Keratinocyte (primary cell): ENCODE measurements at regions not wholly inside any gene's neighbourhood (a gene's known extent, or its start where the extent isn't known, plus 50 kb on each side); places are given as distances from the start of the nearest gene placed in this dataset.

Source experiments
- DNase-seq: peaks from one replicate; pipeline ENCODE4 v3.0.0-alpha.2; 2011; ENCODE audit warnings: low read depth, missing footprints, low spot score
- FAIRE-seq: peaks from 2 replicates; lab custom pipeline; 2011; peaks lifted over from hg19 to GRCh38; lab: Jason Lieb, UNC
- H2AFZ ChIP-seq: 2 replicates; pipeline ENCODE4 v1.6.0; 2012; ENCODE audit warnings: low read length, control low read depth, inconsistent platforms; ENCODE audit not compliant: control insufficient read depth
- H3K27ac ChIP-seq: 2 replicates; pipeline ENCODE4 v1.5.1; 2011; ENCODE audit warnings: low read length; ENCODE audit not compliant: control insufficient read depth, insufficient read depth
- H3K27me3 ChIP-seq: 3 replicates; pipeline ENCODE4 v1.6.0; 2011; ENCODE audit warnings: low read length; ENCODE audit not compliant: control insufficient read depth, insufficient read depth; ENCODE audit errors: extremely low read depth
- H3K36me3 ChIP-seq, 2 experiments: 2 replicates in 1 of 2; 3 replicates in 1 of 2; pipeline ENCODE4 v1.5.1; 2011; ENCODE audit warnings: low read length in 2 of 2, mild to moderate bottlenecking in 1 of 2; ENCODE audit not compliant: control insufficient read depth in 2 of 2, insufficient read depth in 2 of 2; ENCODE audit errors: extremely low read depth in 1 of 2
- H3K4me1 ChIP-seq: 3 replicates; pipeline ENCODE4 v1.5.1; 2011; ENCODE audit warnings: low read length; ENCODE audit not compliant: control insufficient read depth, insufficient read depth; ENCODE audit errors: extremely low read depth
- H3K4me2 ChIP-seq: 3 replicates; pipeline ENCODE4 v1.6.0; 2011; ENCODE audit warnings: low read depth, low read length; ENCODE audit not compliant: control insufficient read depth, insufficient read depth; ENCODE audit errors: extremely low read depth
- H3K4me3 ChIP-seq, 3 experiments: fragments of 200-600 bp in 1 of 3; sonication (generic) in 1 of 3; 2 replicates in 2 of 3; 3 replicates in 1 of 3; pipeline ENCODE4 v1.5.1; 2011 to 2016; ENCODE audit warnings: low read length in 3 of 3, mild to moderate bottlenecking in 3 of 3, control low read depth in 2 of 3, inconsistent platforms in 1 of 3, low read depth in 1 of 3, mixed read lengths in 1 of 3, mixed run types in 1 of 3, moderate library complexity in 1 of 3; ENCODE audit not compliant: control insufficient read depth in 2 of 3, insufficient read depth in 2 of 3; ENCODE audit errors: extremely low read depth in 1 of 3
- H3K79me2 ChIP-seq: 2 replicates; pipeline ENCODE4 v1.6.0; 2012; ENCODE audit warnings: low read length; ENCODE audit not compliant: control insufficient read depth, insufficient read depth
- H3K9ac ChIP-seq: 3 replicates; pipeline ENCODE4 v1.6.0; 2011; ENCODE audit warnings: low read length; ENCODE audit not compliant: control insufficient read depth, insufficient read depth; ENCODE audit errors: extremely low read depth
- H3K9me1 ChIP-seq: 3 replicates; pipeline ENCODE4 v1.6.0; 2011; ENCODE audit warnings: low read length; ENCODE audit not compliant: control insufficient read depth, insufficient read depth; ENCODE audit errors: extremely low read depth
- H3K9me3 ChIP-seq: 2 replicates; pipeline ENCODE4 v1.5.1; 2012; ENCODE audit warnings: low read depth, low read length; ENCODE audit not compliant: control insufficient read depth
- H4K20me1 ChIP-seq: 3 replicates; pipeline ENCODE4 v1.6.0; 2011; ENCODE audit warnings: low read length; ENCODE audit not compliant: control insufficient read depth, insufficient read depth; ENCODE audit errors: extremely low read depth
- EZH2 ChIP-seq: IDR thresholded peaks from one replicate; pipeline ENCODE4 v1.6.1; 2012; ENCODE audit warnings: inconsistent platforms, mild to moderate bottlenecking, low read length, moderate library complexity
- dilution Hi-C: fragments of 300-500 bp; cut with MboI; formaldehyde crosslinking; loops from one replicate; pipeline ENCODE4 v1.7.0; 2020; ENCODE audit warnings: low sequenced_read_pairs; ENCODE audit not compliant: extremely low pct_ligation_motif_present
- TF ChIP-seq, protein P1 (sequence below), 3 experiments: IDR thresholded peaks in 1 of 3; conservative IDR thresholded peaks in 1 of 3; optimal IDR thresholded peaks in 1 of 3; 2 replicates in 2 of 3; 3 replicates in 1 of 3; pipeline versions ENCODE3 to v1.5.1; 2011; ENCODE audit warnings: low read length in 3 of 3, mild to moderate bottlenecking in 3 of 3, moderate library complexity in 2 of 3, control low read depth in 1 of 3, inconsistent platforms in 1 of 3; ENCODE audit not compliant: insufficient read depth in 2 of 3; ENCODE audit errors: extremely low read depth in 1 of 3

DNA sequence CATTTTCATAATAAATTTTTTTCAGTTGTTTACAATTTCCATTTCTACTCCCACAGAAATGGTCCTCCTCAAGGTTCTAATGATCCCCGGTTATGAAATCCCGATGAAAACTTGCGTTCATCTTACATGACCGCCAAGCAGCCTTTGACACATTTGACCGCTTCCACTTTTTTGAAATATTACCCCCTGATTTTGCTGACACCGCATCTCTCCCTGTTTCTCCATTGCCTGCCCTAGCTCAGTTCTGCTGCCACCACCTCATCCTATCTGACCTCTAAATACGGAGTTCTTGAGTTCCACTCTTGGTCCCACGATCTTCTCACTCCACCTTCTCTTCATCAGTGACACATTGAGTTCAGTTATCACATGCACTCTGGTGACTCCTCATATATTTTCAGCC, 74.1 kb downstream of the SLC35B3 start:
- Histone ChIP-seq H3K4me1 (no peaks in the 10 kb centered on the region), H3K79me2 (no peaks in the 10 kb centered on the region), H3K9me1 (no peaks in the 10 kb centered on the region), H3K36me3 (no peaks in the 10 kb centered on the region), H3K4me3 (no peak overlapping the region), H3K27me3 (no peaks in the 10 kb centered on the region), H2AFZ (no peak overlapping the region), H3K9me3 (no peaks in the 10 kb centered on the region), H4K20me1 (no peaks in the 10 kb centered on the region), H3K9ac (no peak overlapping the region), H3K27ac (no peak overlapping the region), H3K4me2 (no peak overlapping the region)
- DNase-seq (no peak), FAIRE-seq (no peak)
- dilution Hi-C loops: no loop called here
- TF ChIP-seq, protein P1, sequence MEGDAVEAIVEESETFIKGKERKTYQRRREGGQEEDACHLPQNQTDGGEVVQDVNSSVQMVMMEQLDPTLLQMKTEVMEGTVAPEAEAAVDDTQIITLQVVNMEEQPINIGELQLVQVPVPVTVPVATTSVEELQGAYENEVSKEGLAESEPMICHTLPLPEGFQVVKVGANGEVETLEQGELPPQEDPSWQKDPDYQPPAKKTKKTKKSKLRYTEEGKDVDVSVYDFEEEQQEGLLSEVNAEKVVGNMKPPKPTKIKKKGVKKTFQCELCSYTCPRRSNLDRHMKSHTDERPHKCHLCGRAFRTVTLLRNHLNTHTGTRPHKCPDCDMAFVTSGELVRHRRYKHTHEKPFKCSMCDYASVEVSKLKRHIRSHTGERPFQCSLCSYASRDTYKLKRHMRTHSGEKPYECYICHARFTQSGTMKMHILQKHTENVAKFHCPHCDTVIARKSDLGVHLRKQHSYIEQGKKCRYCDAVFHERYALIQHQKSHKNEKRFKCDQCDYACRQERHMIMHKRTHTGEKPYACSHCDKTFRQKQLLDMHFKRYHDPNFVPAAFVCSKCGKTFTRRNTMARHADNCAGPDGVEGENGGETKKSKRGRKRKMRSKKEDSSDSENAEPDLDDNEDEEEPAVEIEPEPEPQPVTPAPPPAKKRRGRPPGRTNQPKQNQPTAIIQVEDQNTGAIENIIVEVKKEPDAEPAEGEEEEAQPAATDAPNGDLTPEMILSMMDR (optimal IDR thresholded peaks at IDR 0.05 in 1 of 3, IDR thresholded peaks at IDR 0.05 in 1 of 3, conservative IDR thresholded peaks at IDR 0.05 in 1 of 3; ENCODE audit: extremely low read depth in 1 of 3, insufficient read depth in 2 of 3, low read length in 3 of 3): no peak
- no peak for TF ChIP-seq EZH2

DNA sequence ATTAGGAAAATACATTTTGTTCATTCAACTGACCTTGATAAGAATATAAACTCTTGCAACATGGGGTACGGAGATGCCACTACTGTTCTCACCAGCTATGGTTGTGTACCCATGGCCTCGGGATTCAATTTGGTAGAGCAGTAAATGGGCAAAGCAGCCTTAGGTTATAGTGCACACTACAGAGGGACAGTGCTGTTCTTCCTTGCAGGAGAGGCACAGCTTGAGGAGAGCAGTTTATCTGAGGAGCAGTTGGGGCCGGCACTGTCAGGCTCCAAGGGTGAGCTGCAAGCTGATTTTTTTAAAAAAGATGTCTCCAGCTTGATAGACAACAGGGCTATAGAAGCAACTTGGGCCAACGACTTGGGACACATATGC, 82.4 kb downstream of the SLC35B3 start:
- no peak for FAIRE-seq

More for the DNA sequence above, 82.4 kb downstream of the SLC35B3 start:
- Histone ChIP-seq H4K20me1 (no peaks in the 10 kb centered on the region), H3K4me2 (no peak overlapping the region), H3K27ac (no peak overlapping the region), H2AFZ (no peak overlapping the region), H3K9ac (no peak overlapping the region), H3K79me2 (no peaks in the 10 kb centered on the region), H3K9me1 (no peaks in the 10 kb centered on the region), H3K4me3 (no peak overlapping the region), H3K27me3 (no peaks in the 10 kb centered on the region), H3K4me1 (no peaks in the 10 kb centered on the region), H3K9me3 (no peaks in the 10 kb centered on the region), H3K36me3 (no peaks in the 10 kb centered on the region)
- dilution Hi-C loops: no loop called here
- no peak for DNase-seq
- TF ChIP-seq EZH2: no peak
- TF ChIP-seq, protein P1 (optimal IDR thresholded peaks at IDR 0.05 in 1 of 3, IDR thresholded peaks at IDR 0.05 in 1 of 3, conservative IDR thresholded peaks at IDR 0.05 in 1 of 3; ENCODE audit: extremely low read depth in 1 of 3, insufficient read depth in 2 of 3, low read length in 3 of 3): no peak
